GM18505 (cell line): ENCODE measurements at regions not wholly inside any gene's neighbourhood (a gene's known extent, or its start where the extent isn't known, plus 50 kb on each side); places are given as distances from the start of the nearest gene placed in this dataset.

Experiments used
- ATAC-seq: cut with Tn5 transposase; IDR thresholded peaks from one replicate; pipeline ENCODE4 v1.9.1; 2021; ENCODE audit not compliant: unreplicated experiment
- POLR2A ChIP-seq: IDR thresholded peaks from 4 replicates; pipeline ENCODE4 v1.6.1; 2011; ENCODE audit warnings: borderline replicate concordance; ENCODE audit not compliant: insufficient read depth, insufficient read length; ENCODE audit errors: extremely low read depth

GRCh38 chr7:21071561-21072501 lies 285.1 kb upstream of the SP8 start:
- peak; percentile 56 for ATAC-seq
- no peak for TF ChIP-seq POLR2A

GRCh38 chr7:21076054-21076453 lies 289.4 kb upstream of the SP8 start:
- ATAC-seq: no peak
- no peak for TF ChIP-seq POLR2A

- TF ChIP-seq POLR2A: no peak
- no peak for ATAC-seq
Observed at GRCh38 chr7:21076574-21076973, 289.9 kb upstream of the SP8 start.

GRCh38 chr7:21077602-21078001 lies 290.9 kb upstream of the SP8 start:
- TF ChIP-seq POLR2A: no peak

GRCh38 chr7:21084286-21084685 lies 297.6 kb upstream of the SP8 start:
- ATAC-seq: no peak

More at GRCh38 chr7:21077602-21078001, 290.9 kb upstream of the SP8 start:
- no peak for ATAC-seq

GRCh38 chr7:21086688-21087087 lies 300.0 kb upstream of the SP8 start:
- no peak for TF ChIP-seq POLR2A
- ATAC-seq: no peak

More at GRCh38 chr7:21084286-21084685, 297.6 kb upstream of the SP8 start:
- TF ChIP-seq POLR2A: no peak

GRCh38 chr7:21089653-21090052 lies 303.0 kb upstream of the SP8 start:
- ATAC-seq: no peak
- TF ChIP-seq POLR2A: no peak

GRCh38 chr7:21092766-21093702 lies 306.3 kb upstream of the SP8 start:
- no peak for TF ChIP-seq POLR2A
- no peak for ATAC-seq

GRCh38 chr7:21094589-21094988 lies 307.9 kb upstream of the SP8 start:
- TF ChIP-seq POLR2A: no peak
- no peak for ATAC-seq

GRCh38 chr7:21099432-21099831 lies 312.7 kb upstream of the SP8 start:
- no peak for TF ChIP-seq POLR2A
- no peak for ATAC-seq

- TF ChIP-seq POLR2A: no peak
- ATAC-seq: no peak
Observed at GRCh38 chr7:21099955-21100354, 313.3 kb upstream of the SP8 start.

- no peak for TF ChIP-seq POLR2A
- no peak for ATAC-seq
Observed at GRCh38 chr7:21101541-21101940, 314.9 kb upstream of the SP8 start.

- ATAC-seq: no peak
- no peak for TF ChIP-seq POLR2A
Observed at GRCh38 chr7:21103426-21104123, 316.9 kb upstream of the SP8 start.
